ENCODE measurements at regions not wholly inside any gene's neighbourhood (a gene's known extent, or its start where the extent isn't known, plus 50 kb on each side); places are given as distances from the start of the nearest gene placed in this dataset.

- no peak overlapping the region for H3K9ac ChIP-seq (ENCODE audit: low read length)
- no peak overlapping the region for H3K4me2 ChIP-seq (ENCODE audit: low read length, poor library complexity, severe bottlenecking)
- peaks cover under 1% of the 10 kb centered on the region for H3K4me1 ChIP-seq (ENCODE audit: control insufficient read depth, insufficient read depth, low read depth, low read length)
- H3K79me1 ChIP-seq (replicated peaks; ENCODE audit: low read length, poor library complexity, severe bottlenecking) = no peaks in the 10 kb centered on the region
- H3K23ac ChIP-seq (ENCODE audit: low read length in 2 of 2) = no peak overlapping the region
- no peak overlapping the region for H2BK120ac ChIP-seq (ENCODE audit: low read depth, low read length)
- H3K4me3 ChIP-seq (ENCODE audit: insufficient read depth in 1 of 2, low read depth in 1 of 2, low read length in 2 of 2) = no peak overlapping the region
- H3K27me3 ChIP-seq (ENCODE audit: control insufficient read depth in 1 of 2, insufficient read depth in 1 of 2, low read length in 2 of 2) = no peaks in the 10 kb centered on the region
- no peak for DNase-seq
- no peak overlapping the region for H3K18ac ChIP-seq (ENCODE audit: low read depth in 1 of 2, low read length in 2 of 2)
- no peaks in the 10 kb centered on the region for H3K36me3 ChIP-seq (ENCODE audit: control insufficient read depth in 1 of 2, insufficient read depth in 2 of 2, low read depth in 1 of 2, low read length in 2 of 2)
- no peaks in the 10 kb centered on the region for H3K9me3 ChIP-seq (ENCODE audit: control insufficient read depth, low read length)
- H3K27ac ChIP-seq (ENCODE audit: low read length, poor library complexity, severe bottlenecking) = no peak overlapping the region
- H2BK5ac ChIP-seq (ENCODE audit: low read depth, low read length, poor library complexity, severe bottlenecking) = no peak overlapping the region
- no peak overlapping the region for H2BK12ac ChIP-seq (ENCODE audit: low read length in 2 of 2)
- H2BK15ac ChIP-seq (ENCODE audit: low read depth, poor library complexity, severe bottlenecking) = no peak overlapping the region
- H2AK5ac ChIP-seq (ENCODE audit: low read length, severe bottlenecking) = no peak overlapping the region
- no peak overlapping the region for H3K4ac ChIP-seq (ENCODE audit: low read depth in 1 of 2, low read length in 2 of 2)
- no peak overlapping the region for H3K14ac ChIP-seq (ENCODE audit: low read length in 2 of 2)
- no peak overlapping the region for H4K8ac ChIP-seq (ENCODE audit: low read length)
- no peak overlapping the region for H4K91ac ChIP-seq (ENCODE audit: low read length)
- WGBS = 83% methylated on average over 2 of the region's 2 CpGs
- no peak overlapping the region for H2AFZ ChIP-seq (ENCODE audit: low read depth, low read length)
These were observed 694.4 kb downstream of the TRAM1L1 start for GRCh38 chr4:116391020-116391419.

- WGBS = 78% methylated on average over 2 of the region's 2 CpGs
These were observed 696.2 kb downstream of the TRAM1L1 start for GRCh38 chr4:116389139-116389538.

GRCh38 chr4:116387937-116388474 is 697.4 kb downstream of the TRAM1L1 start:
- Histone ChIP-seq H2BK15ac (ENCODE audit: low read depth, poor library complexity, severe bottlenecking) (no peak overlapping the region), H3K18ac (ENCODE audit: low read depth in 1 of 2, low read length in 2 of 2) (no peak overlapping the region), H3K36me3 (ENCODE audit: control insufficient read depth in 1 of 2, insufficient read depth in 2 of 2, low read depth in 1 of 2, low read length in 2 of 2) (no peaks in the 10 kb centered on the region), H3K23ac (ENCODE audit: low read length in 2 of 2) (no peak overlapping the region), H3K27ac (ENCODE audit: low read length, poor library complexity, severe bottlenecking) (no peak overlapping the region), H3K4ac (ENCODE audit: low read depth in 1 of 2, low read length in 2 of 2) (no peak overlapping the region), H3K4me3 (ENCODE audit: insufficient read depth in 1 of 2, low read depth in 1 of 2, low read length in 2 of 2) (no peak overlapping the region), H3K14ac (ENCODE audit: low read length in 2 of 2) (no peak overlapping the region), H2BK120ac (ENCODE audit: low read depth, low read length) (no peak overlapping the region), H2BK12ac (ENCODE audit: low read length in 2 of 2) (no peak overlapping the region), H4K8ac (ENCODE audit: low read length) (no peak overlapping the region), H2AFZ (ENCODE audit: low read depth, low read length) (no peak overlapping the region), H3K27me3 (ENCODE audit: control insufficient read depth in 1 of 2, insufficient read depth in 1 of 2, low read length in 2 of 2) (no peaks in the 10 kb centered on the region), H2AK5ac (ENCODE audit: low read length, severe bottlenecking) (no peak overlapping the region), H3K79me1 (replicated peaks; ENCODE audit: low read length, poor library complexity, severe bottlenecking) (no peaks in the 10 kb centered on the region), H3K9ac (ENCODE audit: low read length) (no peak overlapping the region), H4K91ac (ENCODE audit: low read length) (no peak overlapping the region), H2BK5ac (ENCODE audit: low read depth, low read length, poor library complexity, severe bottlenecking) (no peak overlapping the region), H3K9me3 (ENCODE audit: control insufficient read depth, low read length) (no peaks in the 10 kb centered on the region), H3K4me2 (ENCODE audit: low read length, poor library complexity, severe bottlenecking) (no peak overlapping the region), H3K4me1 (ENCODE audit: control insufficient read depth, insufficient read depth, low read depth, low read length) (no peaks in the 10 kb centered on the region)
- WGBS = 56% methylated on average over 2 of the region's 2 CpGs
- DNase-seq = no peak

More at GRCh38 chr4:116389139-116389538, 696.2 kb downstream of the TRAM1L1 start:
- Histone ChIP-seq H2AK5ac (ENCODE audit: low read length, severe bottlenecking) (no peak overlapping the region), H3K9me3 (ENCODE audit: control insufficient read depth, low read length) (no peaks in the 10 kb centered on the region), H3K14ac (ENCODE audit: low read length in 2 of 2) (no peak overlapping the region), H3K27me3 (ENCODE audit: control insufficient read depth in 1 of 2, insufficient read depth in 1 of 2, low read length in 2 of 2) (no peaks in the 10 kb centered on the region), H3K4me1 (ENCODE audit: control insufficient read depth, insufficient read depth, low read depth, low read length) (no peaks in the 10 kb centered on the region), H3K18ac (ENCODE audit: low read depth in 1 of 2, low read length in 2 of 2) (no peak overlapping the region), H3K36me3 (ENCODE audit: control insufficient read depth in 1 of 2, insufficient read depth in 2 of 2, low read depth in 1 of 2, low read length in 2 of 2) (no peaks in the 10 kb centered on the region), H2BK12ac (ENCODE audit: low read length in 2 of 2) (no peak overlapping the region), H4K91ac (ENCODE audit: low read length) (no peak overlapping the region), H3K4ac (ENCODE audit: low read depth in 1 of 2, low read length in 2 of 2) (no peak overlapping the region), H2BK5ac (ENCODE audit: low read depth, low read length, poor library complexity, severe bottlenecking) (no peak overlapping the region), H2BK120ac (ENCODE audit: low read depth, low read length) (no peak overlapping the region), H3K79me1 (replicated peaks; ENCODE audit: low read length, poor library complexity, severe bottlenecking) (no peaks in the 10 kb centered on the region), H3K27ac (ENCODE audit: low read length, poor library complexity, severe bottlenecking) (no peak overlapping the region), H3K23ac (ENCODE audit: low read length in 2 of 2) (no peak overlapping the region), H2AFZ (ENCODE audit: low read depth, low read length) (no peak overlapping the region), H3K4me2 (ENCODE audit: low read length, poor library complexity, severe bottlenecking) (no peak overlapping the region), H4K8ac (ENCODE audit: low read length) (no peak overlapping the region), H3K9ac (ENCODE audit: low read length) (no peak overlapping the region), H2BK15ac (ENCODE audit: low read depth, poor library complexity, severe bottlenecking) (no peak overlapping the region), H3K4me3 (ENCODE audit: insufficient read depth in 1 of 2, low read depth in 1 of 2, low read length in 2 of 2) (no peak overlapping the region)
- DNase-seq = no peak

DNA sequence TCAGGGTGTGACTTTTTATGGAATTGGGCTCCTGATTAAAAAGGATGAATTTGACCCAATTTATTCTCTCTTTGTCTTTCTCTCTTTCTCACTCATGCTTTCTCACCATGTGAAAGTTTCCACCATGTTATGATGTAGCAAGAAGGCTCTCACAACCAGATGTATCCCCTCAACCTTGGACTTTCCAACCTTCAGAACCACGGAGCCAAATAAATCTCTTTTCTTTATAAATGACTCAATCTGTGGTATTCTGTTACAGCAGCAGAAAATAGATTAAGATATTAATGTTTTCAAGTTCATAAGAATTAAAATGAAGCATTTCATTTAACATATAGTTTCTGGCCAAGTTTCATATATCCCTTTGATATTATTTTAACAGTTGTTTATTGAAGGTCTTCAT is 698.5 kb downstream of the TRAM1L1 start:
- no peak overlapping the region for H3K14ac ChIP-seq (ENCODE audit: low read length in 2 of 2)
- WGBS = no CpG with 5 or more reads among the region's 1 CpG
- H2BK12ac ChIP-seq (ENCODE audit: low read length in 2 of 2) = no peak overlapping the region

More for the DNA sequence above, 698.5 kb downstream of the TRAM1L1 start:
- H2BK15ac ChIP-seq (ENCODE audit: low read depth, poor library complexity, severe bottlenecking) = no peak overlapping the region
- no peaks in the 10 kb centered on the region for H3K36me3 ChIP-seq (ENCODE audit: control insufficient read depth in 1 of 2, insufficient read depth in 2 of 2, low read depth in 1 of 2, low read length in 2 of 2)
- no peak overlapping the region for H2AK5ac ChIP-seq (ENCODE audit: low read length, severe bottlenecking)
- no peak overlapping the region for H3K18ac ChIP-seq (ENCODE audit: low read depth in 1 of 2, low read length in 2 of 2)
- no peak overlapping the region for H3K4ac ChIP-seq (ENCODE audit: low read depth in 1 of 2, low read length in 2 of 2)
- no peak overlapping the region for H4K91ac ChIP-seq (ENCODE audit: low read length)
- no peaks in the 10 kb centered on the region for H3K9me3 ChIP-seq (ENCODE audit: control insufficient read depth, low read length)
- no peak overlapping the region for H3K9ac ChIP-seq (ENCODE audit: low read length)
- H3K4me3 ChIP-seq (ENCODE audit: insufficient read depth in 1 of 2, low read depth in 1 of 2, low read length in 2 of 2) = no peak overlapping the region
- H3K23ac ChIP-seq (ENCODE audit: low read length in 2 of 2) = no peak overlapping the region
- no peaks in the 10 kb centered on the region for H3K79me1 ChIP-seq (replicated peaks; ENCODE audit: low read length, poor library complexity, severe bottlenecking)
- H3K4me2 ChIP-seq (ENCODE audit: low read length, poor library complexity, severe bottlenecking) = no peak overlapping the region
- DNase-seq = no peak
- H3K27me3 ChIP-seq (ENCODE audit: control insufficient read depth in 1 of 2, insufficient read depth in 1 of 2, low read length in 2 of 2) = no peaks in the 10 kb centered on the region
- no peaks in the 10 kb centered on the region for H3K4me1 ChIP-seq (ENCODE audit: control insufficient read depth, insufficient read depth, low read depth, low read length)
- no peak overlapping the region for H2AFZ ChIP-seq (ENCODE audit: low read depth, low read length)
- no peak overlapping the region for H2BK5ac ChIP-seq (ENCODE audit: low read depth, low read length, poor library complexity, severe bottlenecking)
- H4K8ac ChIP-seq (ENCODE audit: low read length) = no peak overlapping the region
- no peak overlapping the region for H2BK120ac ChIP-seq (ENCODE audit: low read depth, low read length)
- no peak overlapping the region for H3K27ac ChIP-seq (ENCODE audit: low read length, poor library complexity, severe bottlenecking)
